Hepatic stellate cell (primary cell): ENCODE measurements at regions not wholly inside any gene's neighbourhood (a gene's known extent, or its start where the extent isn't known, plus 50 kb on each side); places are given as distances from the start of the nearest gene placed in this dataset.
"Not testable (repeated sequence)": the region's sequence is repeated elsewhere in the genome, so short reads cannot be mapped to it uniquely, and the experiment has no call there.

ENCODE experiments used
- DNase-seq: peaks from one replicate; pipeline ENCODE4 v3.0.0; 2011; ENCODE audit warnings: low spot score

- DNase-seq: no peak
Observed at GRCh38 chr2:13611939-13612338, 895.2 kb downstream of the TRIB2 start.

GRCh38 chr2:13616059-13616458 lies 899.3 kb downstream of the TRIB2 start:
- DNase-seq: no peak

DNA sequence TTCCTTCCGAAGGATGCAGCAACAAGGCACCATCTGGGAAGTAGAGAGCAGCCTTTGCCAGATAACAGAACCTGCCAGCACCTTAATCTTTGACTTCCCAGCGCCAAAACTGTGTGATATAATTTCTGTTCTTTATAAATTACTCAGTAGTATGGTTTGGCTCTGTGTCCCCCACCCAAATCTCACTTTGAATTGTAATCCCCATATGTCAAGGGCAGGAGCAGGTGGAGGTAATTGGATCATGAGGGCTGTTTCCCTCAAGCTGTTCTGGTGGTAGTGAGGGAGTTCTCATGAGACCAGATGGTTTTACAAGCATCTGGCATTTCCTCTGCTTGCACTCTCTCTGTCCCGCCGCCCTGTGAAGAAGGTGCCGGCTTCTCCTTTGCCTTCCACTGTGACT lies 899.9 kb downstream of the TRIB2 start:
- no peak for DNase-seq

- no peak for DNase-seq
Observed at GRCh38 chr2:13628122-13628521, 911.4 kb downstream of the TRIB2 start.

DNA sequence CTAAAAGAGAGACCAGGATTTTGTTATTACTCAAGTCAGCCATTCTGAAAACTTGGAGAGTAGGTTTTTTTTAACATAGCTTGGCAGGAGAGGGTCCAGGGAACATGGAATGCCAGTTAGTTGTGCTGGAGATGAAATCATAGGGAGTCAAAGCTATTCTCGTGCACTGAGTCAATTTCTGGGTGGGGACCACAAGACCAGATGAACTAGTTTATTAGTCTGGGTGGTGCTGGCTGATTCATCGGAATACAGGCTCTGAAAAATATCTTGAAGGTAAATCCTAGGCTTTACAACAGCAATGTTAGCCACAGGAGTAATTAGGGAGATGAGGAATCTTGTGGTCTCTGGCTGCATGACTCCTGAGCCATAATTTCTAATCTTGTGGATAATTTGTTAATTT lies 921.4 kb downstream of the TRIB2 start:
- DNase-seq: no peak

DNA sequence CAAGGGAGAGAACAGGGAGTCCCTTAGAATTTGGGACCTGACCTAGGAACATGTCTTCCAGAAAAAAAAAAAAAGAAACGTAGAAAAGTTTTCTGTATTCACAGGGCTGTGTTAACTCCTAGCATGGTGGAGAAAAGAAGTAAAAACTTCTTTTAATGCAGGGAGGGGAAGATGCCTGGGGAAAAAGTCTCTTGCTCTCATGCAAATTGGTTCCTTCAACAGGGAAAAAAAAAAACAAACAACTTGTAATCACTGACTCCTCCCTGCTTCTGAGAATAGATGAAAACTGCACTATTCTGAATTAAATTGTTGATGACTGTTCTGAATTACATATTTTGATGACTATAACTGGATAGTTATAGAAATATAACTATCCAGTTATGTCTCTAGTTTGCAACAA lies 933.2 kb downstream of the TRIB2 start:
- DNase-seq: no peak

DNA sequence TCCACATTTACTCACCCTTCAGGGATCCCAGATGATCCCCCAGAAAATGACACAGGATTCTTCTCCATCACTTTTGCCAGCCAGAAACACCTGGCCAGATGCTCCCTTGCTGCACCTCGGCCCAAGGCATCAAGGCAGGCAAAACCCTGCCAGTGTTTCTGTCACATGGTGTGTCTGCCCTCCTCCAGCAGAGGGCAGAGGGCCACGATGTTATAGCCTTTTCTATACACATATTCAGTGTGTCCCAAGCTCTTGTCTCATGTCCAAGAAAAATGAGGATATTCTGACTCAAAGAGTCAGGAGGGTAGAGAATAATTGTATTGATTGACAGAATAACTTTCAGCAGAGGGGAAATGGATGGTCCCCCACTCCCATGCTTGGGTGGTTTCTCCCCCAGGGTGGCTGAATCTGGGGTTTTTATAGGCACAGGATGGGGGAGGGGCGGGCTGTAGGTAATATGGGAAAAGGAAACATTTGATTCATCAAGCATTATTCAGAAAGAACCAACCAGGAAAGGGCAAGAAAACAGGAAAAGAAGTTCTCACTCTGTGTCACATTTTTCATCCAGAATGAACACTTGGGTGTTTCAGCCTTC lies 933.9 kb downstream of the TRIB2 start:
- DNase-seq: no peak

GRCh38 chr2:13651684-13652131 lies 935.0 kb downstream of the TRIB2 start:
- no peak for DNase-seq

GRCh38 chr2:13652531-13653313 lies 936.0 kb downstream of the TRIB2 start:
- DNase-seq: no peak

GRCh38 chr2:13654416-13654815 lies 937.7 kb downstream of the TRIB2 start:
- DNase-seq: no peak

GRCh38 chr2:13660231-13660630 lies 943.5 kb downstream of the TRIB2 start:
- DNase-seq: no peak

DNA sequence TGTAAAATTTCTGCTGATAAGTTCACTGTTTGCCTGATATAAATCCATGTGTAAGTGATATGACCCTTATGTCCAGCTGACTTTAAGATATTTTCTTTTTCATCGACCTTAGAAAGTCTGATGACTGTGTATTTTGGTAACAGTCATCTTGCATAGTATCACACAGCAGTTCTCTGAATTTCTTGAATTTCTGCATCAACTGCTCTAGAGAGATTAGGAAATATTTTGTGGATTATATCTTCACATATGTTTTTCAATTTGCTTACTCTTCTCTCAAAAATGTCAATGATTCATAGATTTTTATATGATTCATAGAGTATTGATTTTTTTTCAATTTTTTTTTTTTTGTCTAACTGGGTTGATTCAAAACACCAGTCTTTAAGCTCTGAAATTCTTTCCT lies 945.3 kb downstream of the TRIB2 start:
- DNase-seq: no peak

- no peak for DNase-seq
Observed at GRCh38 chr2:13666582-13667414, 950.1 kb downstream of the TRIB2 start.

DNA sequence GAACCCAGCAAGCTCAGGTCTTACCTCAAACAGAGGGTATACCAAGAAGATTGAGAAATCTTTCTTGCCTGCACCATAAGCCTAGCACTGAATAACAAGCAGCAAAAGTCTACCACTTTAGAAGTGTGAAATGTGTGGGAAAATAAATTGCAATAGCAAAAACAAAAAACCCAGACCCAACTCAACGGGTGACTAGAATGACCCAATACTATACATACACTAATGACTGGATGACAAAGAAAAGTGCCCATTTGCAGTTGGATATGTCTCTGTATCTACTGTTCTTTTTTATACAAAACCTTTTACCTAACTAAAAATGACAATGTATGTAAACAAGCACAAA lies 950.6 kb downstream of the TRIB2 start:
- no peak for DNase-seq

DNA sequence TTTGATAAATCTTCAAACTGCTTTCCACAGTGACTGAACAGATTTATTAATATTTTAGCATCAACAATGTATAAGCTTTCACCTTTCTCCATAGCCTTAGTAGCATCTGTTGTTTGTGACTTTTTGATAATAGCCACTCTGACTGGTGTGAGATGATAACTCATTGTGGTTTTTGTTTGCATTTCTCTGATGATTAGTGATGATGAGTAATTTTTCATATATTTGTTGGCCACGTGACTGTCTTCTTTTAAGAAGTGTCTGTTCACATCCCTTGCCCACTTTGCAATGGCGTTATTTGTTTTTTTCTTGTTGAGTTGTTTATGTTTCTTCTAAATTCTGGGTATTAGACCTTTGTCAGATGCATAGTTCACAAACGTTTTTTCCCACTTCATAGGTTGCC lies 952.9 kb downstream of the TRIB2 start:
- no peak for DNase-seq

DNA sequence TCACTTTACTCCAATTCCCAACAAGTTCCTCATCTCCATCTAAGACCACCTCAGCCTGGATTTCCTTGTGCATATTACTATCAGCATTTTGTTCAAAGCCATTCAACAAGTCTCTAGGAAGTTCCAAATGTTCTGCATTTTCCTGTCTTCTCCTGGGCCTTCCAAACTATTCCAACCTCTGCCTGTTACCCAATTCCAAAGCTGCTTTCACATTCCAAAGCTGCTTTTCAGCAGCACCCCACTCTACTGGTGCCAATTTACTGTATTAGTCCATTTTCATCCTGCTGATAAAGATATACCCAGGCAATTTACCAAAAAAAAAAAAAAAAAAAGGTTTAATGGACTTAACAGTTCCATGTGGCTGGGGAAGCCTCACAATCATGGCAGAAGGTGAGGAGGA lies 957.1 kb downstream of the TRIB2 start:
- not testable (repeated sequence) for DNase-seq

DNA sequence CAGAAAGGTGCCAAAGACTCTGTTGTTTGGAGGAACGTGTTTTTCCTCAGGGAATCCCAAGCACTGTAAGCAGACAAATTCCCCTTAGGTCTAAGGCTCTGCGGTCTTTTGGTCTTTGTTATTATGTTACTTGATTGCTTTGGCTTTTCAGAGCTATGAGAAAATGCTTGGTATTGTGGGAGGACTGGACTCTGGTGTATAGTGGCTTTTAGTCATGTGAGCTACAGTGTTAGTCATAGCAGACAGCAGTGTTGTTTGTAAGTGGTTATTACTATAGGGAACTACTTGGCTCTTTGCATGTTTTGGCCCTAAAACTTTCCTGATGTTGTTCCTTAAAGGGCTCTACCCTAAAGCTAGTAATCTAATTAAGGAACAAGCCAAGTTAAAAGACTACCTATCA lies 956.2 kb upstream of the LRATD1 start:
- DNase-seq: no peak

DNA sequence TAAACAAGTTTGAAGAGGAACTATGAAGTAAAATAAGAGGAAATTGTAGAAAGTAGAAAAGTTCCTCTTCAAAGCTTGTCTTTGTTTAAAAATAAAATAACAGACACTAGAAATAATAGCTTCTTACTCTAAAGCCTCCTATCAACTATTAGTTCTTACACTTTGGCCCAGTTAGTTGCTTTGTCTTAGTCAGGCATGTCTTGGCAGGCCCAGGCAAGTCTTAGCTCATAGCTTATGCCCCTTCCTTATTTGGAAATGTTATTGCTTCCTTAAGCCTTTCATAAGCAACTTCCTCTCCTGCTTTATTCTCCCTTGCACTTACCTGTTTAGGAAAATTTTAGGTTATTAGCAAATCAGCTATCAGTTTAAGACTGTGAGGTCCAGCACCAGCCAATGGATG lies 950.6 kb upstream of the LRATD1 start:
- DNase-seq: no peak

DNA sequence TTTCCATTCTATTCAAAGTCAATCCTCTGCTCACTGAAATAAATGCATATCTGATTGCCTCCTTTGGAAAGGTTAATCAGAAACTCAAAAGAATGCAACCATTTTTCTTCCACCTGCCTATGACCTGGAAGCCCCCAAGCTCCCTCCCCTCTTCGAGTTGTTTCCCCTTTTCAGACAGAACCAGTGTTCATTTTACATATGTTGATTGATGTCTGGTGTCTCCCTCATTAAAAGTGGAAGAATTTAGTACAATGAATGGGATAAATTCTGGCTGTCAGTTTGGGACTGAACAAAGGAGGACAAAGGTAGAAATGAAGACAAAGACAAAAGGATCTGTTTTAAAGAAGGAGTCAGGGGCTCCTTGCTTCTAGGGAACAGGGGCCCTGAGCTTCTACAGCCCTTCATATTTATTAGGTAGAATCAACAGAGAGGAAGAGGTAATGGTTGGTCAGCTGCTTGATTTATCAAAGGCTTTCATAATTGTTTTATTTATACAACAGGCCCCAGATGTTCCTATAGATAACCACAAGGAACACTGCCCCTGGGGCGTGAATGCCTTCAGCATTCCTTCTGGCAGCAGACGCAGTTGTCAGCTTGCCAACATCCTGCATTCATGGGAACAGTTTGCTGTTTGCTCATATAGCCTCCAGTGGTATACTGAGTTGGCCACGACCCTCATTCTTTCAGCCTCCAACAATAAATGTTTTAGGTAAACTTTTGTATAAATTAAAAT lies 949.8 kb upstream of the LRATD1 start:
- DNase-seq: no peak

DNA sequence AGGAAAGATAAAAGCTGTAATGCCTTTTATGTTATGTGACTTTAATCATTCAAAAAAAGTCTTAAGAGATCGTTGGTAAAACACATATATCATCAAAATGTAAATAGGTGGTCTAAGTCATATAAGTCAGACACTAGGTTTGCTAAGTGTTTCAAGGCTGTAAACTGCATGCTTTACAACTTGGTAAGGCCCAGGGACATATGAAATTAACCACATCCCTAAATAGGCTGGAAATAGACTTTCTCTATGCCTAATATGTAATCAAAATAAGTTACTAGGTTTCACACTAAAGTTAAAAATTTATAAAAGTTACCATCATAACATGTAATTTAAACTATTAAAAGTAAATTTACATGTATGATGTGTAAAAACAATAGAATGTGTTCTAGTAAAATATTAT lies 946.3 kb upstream of the LRATD1 start:
- no peak for DNase-seq

DNA sequence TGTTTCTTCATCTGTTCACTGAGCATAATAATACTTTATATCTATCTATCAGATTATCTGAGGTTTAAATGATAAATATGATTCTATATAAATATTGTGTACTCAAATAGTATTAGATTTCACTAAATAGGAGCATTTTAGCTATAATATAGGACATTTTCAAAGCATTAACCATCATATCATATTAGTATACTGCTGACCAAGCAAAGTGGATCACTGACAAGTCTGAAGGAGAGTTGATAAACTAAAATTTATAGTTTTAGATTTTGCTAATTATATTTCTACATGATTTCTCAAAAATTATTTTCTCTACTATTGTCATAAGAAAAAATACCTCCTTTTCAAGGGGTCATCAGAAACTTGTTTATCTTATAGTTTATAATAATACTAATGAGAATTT lies 937.8 kb upstream of the LRATD1 start:
- DNase-seq: no peak

GRCh38 chr2:13696601-13697000 lies 935.9 kb upstream of the LRATD1 start:
- DNase-seq: no peak
